NCI-H2107 treated with DMSO at 0.1 percent for 48 hours (cell line): ENCODE measurements at regions not wholly inside any gene's neighbourhood (a gene's known extent, or its start where the extent isn't known, plus 50 kb on each side); places are given as distances from the start of the nearest gene placed in this dataset.
"Not testable (repeated sequence)": the region's sequence is repeated elsewhere in the genome, so short reads cannot be mapped to it uniquely, and the experiment has no call there.

Source experiments
- DNase-seq: peaks from one replicate; lab custom pipeline; 2025; ENCODE audit not compliant: unreplicated experiment; lab: John Stamatoyannopoulos, UW

DNA sequence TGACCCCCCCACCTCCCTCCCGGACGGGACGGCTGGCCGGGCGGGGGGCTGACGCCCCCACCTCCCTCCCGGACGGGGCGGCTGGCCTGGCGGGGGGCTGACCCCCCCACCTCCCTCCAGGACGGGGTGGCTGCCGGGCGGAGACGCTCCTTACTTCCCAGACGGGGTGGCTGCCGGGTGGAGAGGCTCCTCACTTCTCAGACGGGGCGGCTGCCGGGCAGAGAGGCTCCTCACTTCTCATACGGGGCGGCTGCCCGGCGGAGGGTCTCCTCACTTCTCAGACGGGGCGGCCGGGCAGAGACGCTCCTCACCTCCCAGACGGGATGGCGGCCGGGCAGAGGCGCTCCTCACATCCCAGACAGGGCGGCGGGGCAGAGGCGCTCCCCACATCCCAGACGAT, 84.7 kb downstream of the OR2B2 start:
- DNase-seq = not testable (repeated sequence)

DNA sequence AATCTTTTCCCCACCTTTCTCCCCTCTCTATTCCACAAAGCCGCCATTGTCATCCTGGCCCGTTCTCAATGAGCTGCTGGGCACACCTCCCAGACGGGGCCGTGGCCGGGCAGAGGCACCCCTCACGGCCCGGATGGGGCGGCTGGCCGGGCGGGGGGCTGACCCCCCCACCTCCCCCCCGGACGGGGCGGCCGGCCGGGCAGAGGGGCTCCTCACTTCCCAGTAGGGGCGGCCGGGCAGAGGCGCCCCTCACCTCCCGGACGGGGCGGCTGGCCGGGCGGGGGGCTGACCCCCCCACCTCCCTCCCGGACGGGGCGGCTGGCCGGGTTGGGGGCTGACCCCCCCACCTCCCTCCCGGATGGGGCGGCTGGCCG, 85.6 kb downstream of the OR2B2 start:
- not testable (repeated sequence) for DNase-seq

DNA sequence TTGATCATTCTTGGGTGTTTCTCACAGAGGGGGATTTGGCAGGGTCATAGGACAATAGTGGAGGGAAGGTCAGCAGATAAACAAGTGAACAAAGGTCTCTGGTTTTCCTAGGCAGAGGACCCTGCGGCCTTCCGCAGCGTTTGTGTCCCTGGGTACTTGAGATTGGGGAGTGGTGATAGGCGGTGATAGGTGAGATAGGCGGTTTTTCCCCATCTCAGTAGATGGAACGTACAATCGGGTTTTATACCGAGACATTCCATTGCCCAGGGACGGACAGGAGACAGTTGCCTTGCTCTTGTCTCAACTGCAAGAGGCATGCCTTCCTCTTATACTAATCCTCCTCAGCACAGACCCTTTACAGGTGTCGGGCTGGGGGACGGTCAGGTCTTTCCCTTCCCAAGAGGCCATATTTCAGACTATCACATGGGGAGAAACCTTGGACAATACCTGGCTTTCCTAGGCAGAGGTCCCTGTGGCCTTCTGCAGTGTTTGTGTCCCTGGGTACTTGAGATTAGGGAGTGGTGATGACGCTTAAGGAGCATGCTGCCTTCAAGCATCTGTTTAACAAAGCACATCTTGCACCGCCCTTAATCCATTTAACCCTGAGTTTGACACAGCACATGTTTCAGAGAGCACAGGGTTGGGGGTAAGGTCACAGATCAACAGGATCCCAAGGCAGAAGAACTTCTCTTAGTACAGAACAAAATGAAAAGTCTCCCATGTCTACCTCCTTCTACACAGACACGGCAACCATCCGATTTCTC, 86.2 kb downstream of the OR2B2 start:
- DNase-seq = not testable (repeated sequence)

DNA sequence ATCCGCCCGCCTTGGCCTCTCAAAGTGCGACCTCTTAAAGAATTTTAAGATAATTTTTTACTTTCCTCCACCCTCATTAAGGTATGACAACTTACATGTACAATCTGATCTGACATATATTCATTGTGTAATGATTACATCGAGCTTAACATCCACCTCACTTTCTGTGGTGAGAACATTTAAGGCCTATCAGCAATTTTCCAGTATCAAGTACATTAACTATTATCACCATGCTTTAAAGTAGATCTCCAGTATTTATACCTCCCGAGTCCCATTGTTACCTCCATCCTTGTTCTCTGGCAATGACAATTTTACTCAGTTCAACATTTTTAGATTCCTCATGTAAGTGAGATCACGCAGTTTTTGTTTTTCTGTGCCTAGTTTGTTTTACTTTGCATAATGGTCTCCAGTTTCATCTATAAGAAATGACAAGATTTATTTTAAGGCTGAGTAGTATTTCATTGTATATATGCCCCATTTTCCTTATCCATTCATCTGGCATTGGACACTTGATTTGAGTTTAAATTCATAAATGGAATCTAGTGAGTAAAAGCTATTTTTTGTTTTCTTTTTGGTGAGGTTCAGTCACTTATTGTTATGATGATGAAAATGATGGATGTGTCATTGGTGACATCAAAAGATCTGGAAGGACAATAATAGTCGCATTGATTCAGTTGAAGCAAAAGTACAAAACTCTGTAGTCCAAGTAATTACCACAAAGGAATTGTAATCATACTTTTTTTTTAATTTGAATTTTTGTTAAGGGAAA, 87.0 kb downstream of the OR2B2 start:
- no peak for DNase-seq

DNA sequence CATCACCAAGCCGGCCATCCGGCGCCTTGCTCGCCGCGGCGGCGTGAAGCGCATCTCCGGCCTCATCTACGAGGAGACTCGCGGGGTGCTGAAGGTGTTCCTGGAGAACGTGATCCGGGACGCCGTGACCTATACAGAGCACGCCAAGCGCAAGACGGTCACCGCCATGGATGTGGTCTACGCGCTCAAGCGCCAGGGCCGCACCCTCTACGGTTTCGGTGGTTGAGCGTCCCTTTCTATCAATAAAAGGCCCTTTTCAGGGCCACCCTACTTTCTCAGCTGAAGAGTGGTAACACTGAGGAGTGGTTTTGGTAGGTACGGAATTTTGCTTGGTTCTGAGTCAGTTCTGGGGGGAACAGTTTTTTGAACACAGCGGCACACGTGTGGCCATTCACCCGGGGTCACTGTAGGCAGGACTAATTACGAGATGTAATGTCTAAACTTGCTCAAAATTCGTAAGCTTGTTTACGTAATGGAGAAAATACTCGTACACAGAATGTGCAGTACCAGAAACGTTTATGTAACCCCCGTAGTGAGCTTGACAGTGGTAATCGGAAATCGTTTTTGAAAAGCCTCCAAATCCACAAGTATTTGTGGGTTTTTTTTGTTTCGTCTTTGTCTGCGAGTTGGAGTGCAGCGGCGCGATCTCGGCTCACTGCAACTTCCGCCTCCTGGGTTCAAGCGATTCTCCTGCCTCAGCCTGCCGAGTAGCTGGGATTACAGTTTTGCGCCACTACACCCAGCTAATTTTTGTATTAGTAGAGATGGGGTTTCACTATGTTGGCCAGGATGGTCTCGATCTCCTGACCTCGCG, 87.8 kb downstream of the OR2B2 start:
- not testable (repeated sequence) for DNase-seq

DNA sequence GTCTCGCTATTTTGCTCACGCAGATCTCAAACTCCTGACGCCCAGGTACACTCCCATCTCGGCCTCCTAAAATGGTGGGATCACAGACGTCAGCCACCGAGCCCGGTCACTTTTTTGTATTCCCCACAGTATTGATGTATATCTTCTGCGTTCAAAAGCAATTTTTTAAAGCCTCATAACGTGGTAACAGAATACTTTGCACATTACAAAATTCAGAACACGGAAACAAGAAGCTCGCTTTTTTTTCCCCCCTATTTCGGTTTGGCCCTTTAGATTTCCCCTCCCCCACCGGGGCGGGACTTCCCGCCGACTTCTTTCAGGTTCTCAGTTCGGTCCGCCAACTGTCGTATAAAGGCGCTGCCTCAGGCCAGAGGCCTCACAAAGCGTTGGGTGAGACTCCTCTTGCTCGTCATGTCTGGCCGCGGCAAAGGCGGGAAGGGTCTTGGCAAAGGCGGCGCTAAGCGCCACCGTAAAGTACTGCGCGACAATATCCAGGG, 88.4 kb downstream of the OR2B2 start:
- not testable (repeated sequence) for DNase-seq

DNA sequence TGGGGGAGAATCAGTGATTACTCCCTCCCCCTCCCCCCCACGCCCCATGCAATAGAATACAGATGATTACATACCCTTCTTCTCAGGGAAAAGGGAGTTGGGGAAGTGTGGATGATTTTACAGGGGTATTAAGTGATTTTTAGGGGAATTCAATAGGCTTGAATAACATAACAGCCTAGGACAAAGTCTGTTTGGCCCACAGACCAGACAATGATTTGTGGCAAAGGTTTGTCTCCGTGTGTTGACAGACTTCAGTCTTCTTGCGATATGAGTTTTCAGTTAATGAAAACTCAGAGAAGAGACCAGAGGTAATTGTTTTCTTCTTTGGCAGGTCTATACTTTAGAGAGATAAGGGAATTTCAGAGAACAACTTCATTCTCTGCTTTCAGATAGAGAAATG, 95.3 kb downstream of the OR2B2 start:
- DNase-seq = no peak

DNA sequence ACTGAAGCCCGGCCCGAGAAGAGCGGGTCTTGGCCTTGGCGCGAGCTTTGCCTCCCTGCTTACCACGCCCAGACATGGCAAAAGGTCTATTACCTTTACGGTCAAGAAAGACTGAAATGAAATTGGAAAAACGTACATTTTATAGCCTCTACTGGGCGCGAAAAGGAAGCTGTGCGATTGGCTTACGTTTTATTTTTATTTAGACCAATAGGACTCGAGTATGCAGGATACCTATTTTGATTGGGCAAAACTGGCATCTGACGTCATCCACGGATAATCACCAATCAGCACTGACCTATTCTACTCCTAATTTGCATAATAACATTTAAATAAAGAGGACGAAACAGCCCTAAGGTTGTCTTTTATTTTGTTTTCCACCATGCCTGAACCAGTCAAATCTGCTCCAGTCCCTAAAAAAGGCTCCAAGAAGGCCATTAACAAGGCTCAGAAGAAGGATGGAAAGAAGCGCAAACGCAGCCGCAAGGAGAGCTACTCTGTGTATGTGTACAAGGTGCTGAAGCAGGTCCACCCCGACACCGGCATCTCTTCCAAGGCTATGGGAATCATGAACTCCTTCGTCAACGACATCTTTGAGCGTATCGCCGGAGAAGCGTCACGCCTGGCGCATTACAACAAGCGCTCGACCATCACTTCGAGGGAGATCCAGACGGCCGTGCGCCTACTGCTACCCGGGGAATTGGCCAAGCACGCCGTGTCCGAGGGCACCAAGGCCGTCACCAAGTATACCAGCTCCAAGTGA, 97.4 kb downstream of the OR2B2 start:
- no peak for DNase-seq

DNA sequence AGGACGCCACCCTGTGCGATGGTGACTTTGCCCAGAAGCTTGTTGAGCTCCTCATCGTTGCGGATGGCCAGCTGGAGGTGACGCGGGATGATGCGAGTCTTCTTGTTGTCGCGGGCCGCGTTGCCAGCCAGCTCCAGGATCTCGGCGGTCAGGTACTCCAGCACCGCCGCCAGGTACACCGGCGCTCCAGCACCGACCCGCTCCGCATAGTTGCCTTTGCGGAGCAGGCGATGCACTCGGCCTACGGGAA, 97.9 kb downstream of the OR2B2 start:
- DNase-seq = not testable (repeated sequence)

DNA sequence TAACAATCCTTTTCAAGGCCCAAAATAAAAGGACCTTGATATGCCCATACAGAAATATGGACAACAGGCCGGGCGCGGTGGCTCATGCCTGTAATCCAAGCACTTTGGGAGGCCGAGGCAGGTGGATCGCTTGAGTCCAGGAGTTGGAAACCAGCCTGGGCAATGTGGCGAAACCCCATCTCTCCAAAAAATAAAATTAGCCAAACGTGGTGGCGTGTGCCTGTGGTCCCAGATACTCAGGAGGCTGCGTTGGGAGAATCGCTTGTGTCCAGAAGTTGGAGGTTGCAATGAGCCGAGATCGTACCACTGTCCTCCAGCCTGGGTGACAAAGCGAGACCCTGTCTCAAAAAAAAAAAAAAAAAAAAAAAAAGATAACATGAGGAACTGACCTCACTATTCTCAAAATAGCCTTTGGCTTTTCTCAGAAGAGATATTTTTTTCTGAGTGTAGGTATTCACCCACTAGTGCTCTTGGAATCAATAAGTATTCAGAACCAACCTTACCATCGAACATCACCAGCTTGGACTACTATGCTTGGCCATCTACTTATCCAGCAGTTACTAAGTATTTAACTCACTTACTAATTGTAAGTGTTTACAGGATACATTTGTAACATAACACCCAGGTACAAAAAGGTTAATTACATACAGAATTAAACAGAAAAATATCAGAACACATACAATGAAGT, 99.2 kb downstream of the OR2B2 start:
- DNase-seq = no peak

DNA sequence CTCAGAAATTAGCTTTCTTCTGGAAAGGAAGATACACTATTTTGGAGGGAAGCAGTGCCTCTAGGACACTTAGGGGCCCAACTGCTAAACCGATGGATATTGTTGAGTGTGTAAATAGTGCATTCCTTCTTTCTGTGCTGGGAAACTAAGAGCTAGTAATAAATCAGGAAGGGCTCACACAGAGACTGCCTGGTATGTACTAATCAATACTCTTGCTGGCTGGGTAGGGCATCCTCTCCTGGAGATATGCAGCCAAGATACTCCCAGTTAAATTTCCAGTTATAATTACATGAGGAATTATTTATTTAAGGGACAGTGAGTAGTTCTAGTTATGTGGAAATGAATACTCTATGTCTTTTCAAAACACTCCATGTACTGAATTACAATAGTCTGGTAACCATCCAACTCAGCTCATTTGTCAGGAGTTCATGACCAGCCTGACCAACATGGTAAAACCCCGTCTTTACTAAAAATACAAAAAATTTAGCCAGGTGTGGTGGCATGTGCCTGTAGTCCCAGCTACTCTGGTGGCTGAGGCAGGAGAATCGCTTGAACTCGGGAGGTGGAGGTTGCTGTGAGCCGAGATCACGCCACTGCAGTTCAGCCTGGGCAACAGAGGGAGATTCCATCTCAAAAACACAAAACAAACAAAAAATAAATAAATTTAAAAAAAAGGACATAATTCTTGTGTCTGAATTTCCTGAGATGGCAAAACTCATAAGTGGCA, 100.0 kb downstream of the OR2B2 start:
- no peak for DNase-seq

DNA sequence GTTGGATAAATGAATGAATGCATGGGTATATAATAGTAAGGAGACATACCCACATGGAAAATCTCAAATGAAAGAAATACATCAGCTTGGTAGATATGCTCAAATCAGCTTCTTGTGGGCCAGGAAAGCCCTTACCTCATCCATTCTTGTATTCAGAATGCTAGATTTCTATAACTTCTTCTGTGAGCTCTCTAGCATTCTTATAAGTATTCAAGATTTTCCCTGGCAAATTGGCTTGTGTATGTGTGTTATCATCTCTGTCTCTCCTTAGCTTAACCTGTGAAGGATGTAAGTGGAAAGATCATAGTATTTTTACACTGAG, 100.8 kb downstream of the OR2B2 start:
- no peak for DNase-seq

DNA sequence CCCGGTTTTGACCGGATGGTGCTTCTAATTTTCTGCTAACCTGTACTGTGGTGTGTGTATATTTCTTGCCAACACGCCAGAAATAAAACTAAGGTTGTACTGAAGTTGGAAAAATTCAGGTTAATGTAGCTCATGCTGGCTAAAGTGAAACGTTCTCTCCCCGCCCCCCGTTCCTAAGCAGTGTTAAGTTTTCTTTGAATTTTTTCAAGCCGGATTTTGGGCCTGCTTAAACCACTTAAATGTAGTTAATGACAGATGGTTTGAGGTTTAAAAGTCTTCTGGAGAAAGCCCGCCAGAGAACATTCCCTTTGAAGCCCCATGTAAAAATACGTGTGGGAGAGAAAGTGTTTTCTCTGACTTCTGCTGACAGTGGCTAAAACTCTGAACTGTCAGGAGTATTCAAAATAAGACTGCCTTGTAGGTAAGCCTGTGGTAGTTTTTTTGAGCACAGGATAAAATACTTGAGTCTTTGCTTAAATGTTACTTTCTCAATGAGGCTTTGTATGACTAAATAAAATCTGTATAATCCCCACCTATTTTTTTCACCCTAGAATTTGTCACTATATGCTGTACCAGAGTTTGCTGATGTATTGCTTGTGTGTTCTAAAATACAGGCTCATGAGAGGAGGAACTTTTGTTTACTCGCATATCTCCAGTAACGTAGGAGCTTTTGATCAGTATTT, 101.3 kb downstream of the OR2B2 start:
- DNase-seq = no peak

DNA sequence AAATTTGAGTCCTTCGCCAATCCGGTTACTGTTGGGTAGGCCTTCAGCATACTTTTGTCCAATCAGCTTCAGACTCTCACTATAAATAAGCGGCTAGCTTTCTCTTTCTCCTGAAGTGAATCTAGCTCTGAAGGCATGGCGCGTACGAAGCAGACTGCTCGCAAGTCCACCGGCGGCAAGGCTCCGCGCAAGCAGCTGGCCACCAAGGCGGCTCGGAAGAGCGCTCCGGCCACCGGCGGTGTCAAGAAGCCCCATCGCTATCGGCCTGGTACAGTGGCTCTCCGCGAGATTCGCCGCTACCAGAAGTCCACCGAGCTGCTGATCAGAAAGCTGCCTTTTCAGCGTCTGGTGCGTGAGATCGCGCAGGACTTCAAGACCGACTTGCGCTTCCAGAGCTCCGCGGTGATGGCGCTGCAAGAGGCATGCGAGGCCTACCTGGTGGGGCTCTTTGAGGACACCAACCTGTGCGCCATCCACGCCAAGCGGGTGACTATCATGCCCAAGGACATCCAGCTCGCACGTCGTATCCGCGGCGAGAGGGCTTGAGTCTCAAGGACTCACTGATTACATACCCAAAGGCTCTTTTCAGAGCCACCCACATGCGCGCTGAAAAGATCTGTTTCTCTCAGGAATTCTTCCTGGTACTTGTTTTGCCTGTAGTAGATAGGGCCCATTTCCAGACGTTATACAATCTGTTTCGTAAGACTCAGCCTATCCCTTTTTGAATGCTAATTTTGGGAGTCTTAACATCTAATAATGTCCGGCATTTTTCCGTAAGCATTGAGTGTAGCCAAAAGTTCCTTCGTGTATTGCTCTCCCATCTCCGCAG, 102.0 kb downstream of the OR2B2 start:
- DNase-seq = peak; percentile 85

DNA sequence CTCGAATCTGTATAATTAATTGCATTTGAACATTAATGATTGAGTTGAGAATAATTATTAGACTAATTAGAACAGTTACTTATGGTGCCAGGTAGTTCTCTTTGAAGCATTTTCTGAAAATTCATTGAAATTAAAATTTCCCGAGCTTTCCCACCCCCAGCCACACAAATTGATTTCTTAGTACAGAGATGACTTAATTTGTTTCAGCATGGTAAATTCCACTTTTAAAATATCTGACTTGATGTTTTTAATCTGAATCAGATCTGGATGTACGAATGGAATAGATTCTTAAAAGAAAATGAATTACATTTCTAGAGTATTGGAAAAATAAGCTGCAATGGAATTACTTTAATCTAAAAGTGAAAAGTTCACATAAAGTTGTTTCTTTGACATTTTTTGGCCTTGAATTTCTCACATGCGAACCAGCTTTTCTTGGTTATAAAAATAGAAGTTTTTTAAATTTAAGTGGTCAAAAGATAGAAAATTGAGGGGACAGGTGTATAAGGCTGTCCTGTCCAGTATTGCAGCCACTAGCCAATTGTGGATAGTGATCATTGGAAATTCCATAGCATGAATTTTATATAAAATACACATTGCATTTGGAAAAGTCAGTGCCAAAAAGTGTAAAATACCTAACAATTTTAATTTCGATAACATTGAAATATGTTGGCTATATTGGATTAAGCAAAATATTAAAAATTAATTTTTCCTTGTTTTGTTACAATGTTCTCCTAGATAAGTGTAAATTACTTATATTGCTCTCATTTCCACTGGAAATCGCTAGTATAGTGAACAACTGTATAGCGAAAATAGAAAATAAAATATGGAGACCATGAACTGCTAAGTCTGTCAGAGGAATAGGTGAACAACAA, 102.9 kb downstream of the OR2B2 start:
- no peak for DNase-seq

DNA sequence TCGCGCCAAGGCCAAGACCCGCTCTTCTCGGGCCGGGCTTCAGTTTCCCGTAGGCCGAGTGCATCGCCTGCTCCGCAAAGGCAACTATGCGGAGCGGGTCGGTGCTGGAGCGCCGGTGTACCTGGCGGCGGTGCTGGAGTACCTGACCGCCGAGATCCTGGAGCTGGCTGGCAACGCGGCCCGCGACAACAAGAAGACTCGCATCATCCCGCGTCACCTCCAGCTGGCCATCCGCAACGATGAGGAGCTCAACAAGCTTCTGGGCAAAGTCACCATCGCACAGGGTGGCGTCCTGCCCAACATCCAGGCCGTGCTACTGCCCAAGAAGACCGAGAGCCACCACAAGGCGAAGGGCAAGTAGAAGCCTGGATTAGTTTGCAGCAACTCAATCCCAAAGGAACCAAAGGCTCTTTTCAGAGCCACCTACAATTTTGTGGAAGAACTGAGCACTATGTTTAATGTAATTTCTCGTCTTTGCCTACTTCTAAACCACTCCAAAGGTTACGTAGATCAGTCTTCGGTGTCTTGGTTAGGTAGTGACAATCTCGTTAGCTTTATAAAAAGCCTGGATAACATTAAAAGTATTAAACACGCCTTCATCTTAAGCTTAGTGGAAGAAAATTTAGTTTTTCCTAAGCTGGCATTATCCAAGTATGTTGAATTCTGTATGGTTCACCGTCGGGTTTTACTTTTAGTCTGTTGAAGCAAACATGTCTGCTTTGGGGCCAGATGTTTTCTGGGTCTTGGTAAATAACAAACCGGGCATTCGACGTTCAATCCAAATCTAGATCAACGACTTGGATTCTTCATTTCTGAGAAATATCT, 103.7 kb downstream of the OR2B2 start:
- DNase-seq = not testable (repeated sequence)
